GM21576 (cell line): ENCODE measurements at regions not wholly inside any gene's neighbourhood (a gene's known extent, or its start where the extent isn't known, plus 50 kb on each side); places are given as distances from the start of the nearest gene placed in this dataset.

ENCODE experiments used
- ATAC-seq: cut with Tn5 transposase; IDR thresholded peaks from one replicate; pipeline ENCODE4 v1.9.1; 2021; ENCODE audit warnings: mild to moderate bottlenecking, moderate library complexity; ENCODE audit not compliant: unreplicated experiment

GRCh38 chr9:79120941-79121340 is 450.8 kb upstream of the TLE4 start:
- ATAC-seq, result no peak

- no peak for ATAC-seq
Measured at GRCh38 chr9:79123415-79123814, 448.4 kb upstream of the TLE4 start.

- ATAC-seq, result no peak
Measured at GRCh38 chr9:79127661-79128060, 444.1 kb upstream of the TLE4 start.

GRCh38 chr9:79129865-79130480 is 441.8 kb upstream of the TLE4 start:
- ATAC-seq, result no peak

GRCh38 chr9:79131246-79131774 is 440.5 kb upstream of the TLE4 start:
- no peak for ATAC-seq

- no peak for ATAC-seq
Measured at GRCh38 chr9:79131824-79132377, 439.9 kb upstream of the TLE4 start.

- ATAC-seq, result no peak
Measured at GRCh38 chr9:79134654-79135053, 437.1 kb upstream of the TLE4 start.

- no peak for ATAC-seq
Measured at GRCh38 chr9:79135681-79136415, 435.9 kb upstream of the TLE4 start.

- no peak for ATAC-seq
Measured at GRCh38 chr9:79140751-79141150, 431.0 kb upstream of the TLE4 start.

- ATAC-seq, result no peak
Measured at GRCh38 chr9:79143211-79143610, 428.6 kb upstream of the TLE4 start.

GRCh38 chr9:79145442-79145841 is 426.3 kb upstream of the TLE4 start:
- ATAC-seq, result no peak

- peak; percentile 50 for ATAC-seq
Measured at GRCh38 chr9:79149585-79149984, 422.2 kb upstream of the TLE4 start.

- ATAC-seq, result no peak
Measured at GRCh38 chr9:79151791-79152190, 420.0 kb upstream of the TLE4 start.

- ATAC-seq, result no peak
Measured at GRCh38 chr9:79152306-79152705, 419.5 kb upstream of the TLE4 start.

- ATAC-seq, result no peak
Measured at GRCh38 chr9:79154806-79155205, 417.0 kb upstream of the TLE4 start.

GRCh38 chr9:79155308-79155707 is 416.5 kb upstream of the TLE4 start:
- ATAC-seq, result no peak

- no peak for ATAC-seq
Measured at GRCh38 chr9:79163544-79163943, 408.2 kb upstream of the TLE4 start.

GRCh38 chr9:79164406-79164805 is 407.4 kb upstream of the TLE4 start:
- no peak for ATAC-seq

GRCh38 chr9:79165020-79165780 is 406.6 kb upstream of the TLE4 start:
- ATAC-seq, result no peak

GRCh38 chr9:79166005-79166404 is 405.8 kb upstream of the TLE4 start:
- ATAC-seq, result no peak

GRCh38 chr9:79170643-79171042 is 401.1 kb upstream of the TLE4 start:
- ATAC-seq, result no peak
